GM23338 (cell line): ENCODE measurements at regions not wholly inside any gene's neighbourhood (a gene's known extent, or its start where the extent isn't known, plus 50 kb on each side); places are given as distances from the start of the nearest gene placed in this dataset.
A peak's percentile ranks its signal among the peaks of the same experiment; 100 is the strongest.

Source experiments
- ATAC-seq: fragments of 200-7000 bp; cut with Tn5 transposase; 3 replicates; pipeline ENCODE4 v1.9.1; 2020
- DNase-seq: peaks from one replicate; pipeline ENCODE4 v3.0.0-alpha.2; 2015; ENCODE audit warnings: low spot score
- H2AFZ ChIP-seq: fragments of 200-600 bp; sonication (generic); 2 replicates; pipeline ENCODE4 v1.8.0; 2016; ENCODE audit warnings: antibody characterized with exemption, mild to moderate bottlenecking, moderate library complexity
- H3F3A ChIP-seq: fragments of 200-600 bp; sonication (generic); replicated peaks from 2 replicates; pipeline ENCODE4 v1.8.0; 2017; ENCODE audit warnings: antibody characterized with exemption, mixed run types, low read depth
- H3K27ac ChIP-seq: fragments of 200-600 bp; sonication (generic); 2 replicates; pipeline ENCODE4 v1.6.1; 2016; ENCODE audit warnings: low read depth
- H3K27me3 ChIP-seq: fragments of 200-600 bp; sonication (generic); 2 replicates; pipeline ENCODE4 v1.8.0; 2016; ENCODE audit warnings: mild to moderate bottlenecking, mixed run types, moderate library complexity; ENCODE audit not compliant: insufficient read depth
- H3K36me3 ChIP-seq: fragments of 200-600 bp; sonication (generic); 2 replicates; pipeline ENCODE4 v1.8.0; 2016; ENCODE audit warnings: mild to moderate bottlenecking; ENCODE audit not compliant: insufficient read depth
- H3K4me1 ChIP-seq: fragments of 200-600 bp; sonication (generic); 2 replicates; pipeline ENCODE4 v1.8.0; 2016; ENCODE audit warnings: mild to moderate bottlenecking, moderate library complexity; ENCODE audit not compliant: insufficient read depth
- H3K4me2 ChIP-seq: fragments of 200-600 bp; sonication (generic); 2 replicates; pipeline ENCODE4 v1.7.1; 2017; ENCODE audit warnings: mixed run types
- H3K4me3 ChIP-seq: fragments of 200-600 bp; sonication (generic); 2 replicates; pipeline ENCODE4 v1.6.1; 2016; ENCODE audit warnings: mixed run types
- H3K79me2 ChIP-seq: fragments of 200-600 bp; sonication (generic); replicated peaks from 2 replicates; pipeline ENCODE4 v1.8.0; 2017; ENCODE audit warnings: mild to moderate bottlenecking; ENCODE audit not compliant: insufficient read depth
- H3K9me2 ChIP-seq: fragments of 200-600 bp; sonication (generic); 2 replicates; pipeline ENCODE4 v1.8.0; 2017; ENCODE audit not compliant: insufficient read depth
- H4K20me1 ChIP-seq: fragments of 200-600 bp; sonication (generic); replicated peaks from 2 replicates; pipeline ENCODE4 v1.8.0; 2017; ENCODE audit warnings: mild to moderate bottlenecking; ENCODE audit not compliant: insufficient read depth
- H3K27ac Mint-ChIP-seq: 2 replicates; pipeline ENCODE4 v1.8.0; 2020; ENCODE audit warnings: inconsistent platforms, mild to moderate bottlenecking, moderate library complexity, mixed read lengths
- H3K27me3 Mint-ChIP-seq: 3 replicates; pipeline ENCODE4 v1.8.0; 2022; ENCODE audit warnings: low read depth, mild to moderate bottlenecking, moderate library complexity, mixed read lengths, inconsistent platforms; ENCODE audit not compliant: insufficient read depth, poor library complexity
- H3K36me3 Mint-ChIP-seq: 3 replicates; pipeline ENCODE4 v1.8.0; 2021; ENCODE audit warnings: low read depth, mild to moderate bottlenecking, inconsistent platforms, moderate library complexity, mixed read lengths
- H3K4me1 Mint-ChIP-seq: 3 replicates; pipeline ENCODE4 v1.8.0; 2020; ENCODE audit warnings: mild to moderate bottlenecking, inconsistent platforms, mixed read lengths
- H3K4me3 Mint-ChIP-seq: 3 replicates; pipeline ENCODE4 v1.8.0; 2021; ENCODE audit warnings: moderate library complexity, mild to moderate bottlenecking, inconsistent platforms, mixed read lengths
- H3K9me3 Mint-ChIP-seq: 3 replicates; pipeline ENCODE4 v1.8.0; 2020; ENCODE audit warnings: moderate library complexity, mild to moderate bottlenecking, inconsistent platforms, mixed read lengths
- CREB1 ChIP-seq: fragments of 250-450 bp; sonication (Bioruptor Pico); IDR thresholded peaks from 2 replicates; pipeline ENCODE4 v1.5.0; 2020; ENCODE audit warnings: low read depth, mild to moderate bottlenecking, moderate library complexity
- EZH2 ChIP-seq: fragments of 200-600 bp; sonication (generic); IDR thresholded peaks from one replicate; pipeline ENCODE4 v1.8.0; 2017; ENCODE audit warnings: antibody characterized with exemption, mild to moderate bottlenecking, low read depth; ENCODE audit not compliant: unreplicated experiment
- NANOG ChIP-seq: IDR thresholded peaks from 2 replicates; pipeline ENCODE4 v1.6.1; 2016; ENCODE audit warnings: antibody characterized with exemption, borderline replicate concordance
- TF ChIP-seq, protein P1 (sequence below): fragments of 250-450 bp; sonication (Bioruptor Pico); IDR thresholded peaks from 2 replicates; pipeline ENCODE4 v1.5.0; 2020; ENCODE audit warnings: mild to moderate bottlenecking, moderate library complexity
- TF ChIP-seq, protein P2 (sequence below): IDR thresholded peaks from 2 replicates; pipeline ENCODE4 v1.6.1; 2016; ENCODE audit warnings: antibody characterized with exemption
- TF ChIP-seq, protein P3 (sequence below), 2 experiments: fragments of 200-600 bp in 1 of 2; sonication (generic) in 1 of 2; conservative IDR thresholded peaks; 2 replicates each; pipeline versions ENCODE4 v1.5.1 to v1.6.1; 2016 to 2017; ENCODE audit warnings: antibody characterized with exemption in 2 of 2, low read depth in 2 of 2, mild to moderate bottlenecking in 2 of 2, moderate library complexity in 1 of 2

DNA sequence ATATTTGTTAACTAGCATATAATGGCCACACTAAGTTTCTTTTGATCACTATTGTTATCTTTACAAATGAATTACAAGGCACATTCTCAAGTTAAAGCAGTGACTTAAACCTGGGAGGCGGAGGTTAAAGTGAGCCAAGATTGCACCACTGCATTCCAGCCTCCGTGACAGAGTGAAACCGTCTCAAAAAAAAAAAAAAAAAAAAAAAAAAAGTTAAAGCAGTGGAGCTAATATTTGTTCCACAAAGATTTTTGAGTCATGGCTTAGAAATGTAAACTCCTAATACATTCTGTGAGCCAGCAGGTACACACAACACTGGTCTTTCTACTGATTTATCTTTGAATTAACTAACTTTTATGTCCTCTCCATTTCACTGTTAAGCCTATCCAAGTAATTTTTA is 221.7 kb upstream of the HTR1E start (continued):
- TF ChIP-seq, protein P1, sequence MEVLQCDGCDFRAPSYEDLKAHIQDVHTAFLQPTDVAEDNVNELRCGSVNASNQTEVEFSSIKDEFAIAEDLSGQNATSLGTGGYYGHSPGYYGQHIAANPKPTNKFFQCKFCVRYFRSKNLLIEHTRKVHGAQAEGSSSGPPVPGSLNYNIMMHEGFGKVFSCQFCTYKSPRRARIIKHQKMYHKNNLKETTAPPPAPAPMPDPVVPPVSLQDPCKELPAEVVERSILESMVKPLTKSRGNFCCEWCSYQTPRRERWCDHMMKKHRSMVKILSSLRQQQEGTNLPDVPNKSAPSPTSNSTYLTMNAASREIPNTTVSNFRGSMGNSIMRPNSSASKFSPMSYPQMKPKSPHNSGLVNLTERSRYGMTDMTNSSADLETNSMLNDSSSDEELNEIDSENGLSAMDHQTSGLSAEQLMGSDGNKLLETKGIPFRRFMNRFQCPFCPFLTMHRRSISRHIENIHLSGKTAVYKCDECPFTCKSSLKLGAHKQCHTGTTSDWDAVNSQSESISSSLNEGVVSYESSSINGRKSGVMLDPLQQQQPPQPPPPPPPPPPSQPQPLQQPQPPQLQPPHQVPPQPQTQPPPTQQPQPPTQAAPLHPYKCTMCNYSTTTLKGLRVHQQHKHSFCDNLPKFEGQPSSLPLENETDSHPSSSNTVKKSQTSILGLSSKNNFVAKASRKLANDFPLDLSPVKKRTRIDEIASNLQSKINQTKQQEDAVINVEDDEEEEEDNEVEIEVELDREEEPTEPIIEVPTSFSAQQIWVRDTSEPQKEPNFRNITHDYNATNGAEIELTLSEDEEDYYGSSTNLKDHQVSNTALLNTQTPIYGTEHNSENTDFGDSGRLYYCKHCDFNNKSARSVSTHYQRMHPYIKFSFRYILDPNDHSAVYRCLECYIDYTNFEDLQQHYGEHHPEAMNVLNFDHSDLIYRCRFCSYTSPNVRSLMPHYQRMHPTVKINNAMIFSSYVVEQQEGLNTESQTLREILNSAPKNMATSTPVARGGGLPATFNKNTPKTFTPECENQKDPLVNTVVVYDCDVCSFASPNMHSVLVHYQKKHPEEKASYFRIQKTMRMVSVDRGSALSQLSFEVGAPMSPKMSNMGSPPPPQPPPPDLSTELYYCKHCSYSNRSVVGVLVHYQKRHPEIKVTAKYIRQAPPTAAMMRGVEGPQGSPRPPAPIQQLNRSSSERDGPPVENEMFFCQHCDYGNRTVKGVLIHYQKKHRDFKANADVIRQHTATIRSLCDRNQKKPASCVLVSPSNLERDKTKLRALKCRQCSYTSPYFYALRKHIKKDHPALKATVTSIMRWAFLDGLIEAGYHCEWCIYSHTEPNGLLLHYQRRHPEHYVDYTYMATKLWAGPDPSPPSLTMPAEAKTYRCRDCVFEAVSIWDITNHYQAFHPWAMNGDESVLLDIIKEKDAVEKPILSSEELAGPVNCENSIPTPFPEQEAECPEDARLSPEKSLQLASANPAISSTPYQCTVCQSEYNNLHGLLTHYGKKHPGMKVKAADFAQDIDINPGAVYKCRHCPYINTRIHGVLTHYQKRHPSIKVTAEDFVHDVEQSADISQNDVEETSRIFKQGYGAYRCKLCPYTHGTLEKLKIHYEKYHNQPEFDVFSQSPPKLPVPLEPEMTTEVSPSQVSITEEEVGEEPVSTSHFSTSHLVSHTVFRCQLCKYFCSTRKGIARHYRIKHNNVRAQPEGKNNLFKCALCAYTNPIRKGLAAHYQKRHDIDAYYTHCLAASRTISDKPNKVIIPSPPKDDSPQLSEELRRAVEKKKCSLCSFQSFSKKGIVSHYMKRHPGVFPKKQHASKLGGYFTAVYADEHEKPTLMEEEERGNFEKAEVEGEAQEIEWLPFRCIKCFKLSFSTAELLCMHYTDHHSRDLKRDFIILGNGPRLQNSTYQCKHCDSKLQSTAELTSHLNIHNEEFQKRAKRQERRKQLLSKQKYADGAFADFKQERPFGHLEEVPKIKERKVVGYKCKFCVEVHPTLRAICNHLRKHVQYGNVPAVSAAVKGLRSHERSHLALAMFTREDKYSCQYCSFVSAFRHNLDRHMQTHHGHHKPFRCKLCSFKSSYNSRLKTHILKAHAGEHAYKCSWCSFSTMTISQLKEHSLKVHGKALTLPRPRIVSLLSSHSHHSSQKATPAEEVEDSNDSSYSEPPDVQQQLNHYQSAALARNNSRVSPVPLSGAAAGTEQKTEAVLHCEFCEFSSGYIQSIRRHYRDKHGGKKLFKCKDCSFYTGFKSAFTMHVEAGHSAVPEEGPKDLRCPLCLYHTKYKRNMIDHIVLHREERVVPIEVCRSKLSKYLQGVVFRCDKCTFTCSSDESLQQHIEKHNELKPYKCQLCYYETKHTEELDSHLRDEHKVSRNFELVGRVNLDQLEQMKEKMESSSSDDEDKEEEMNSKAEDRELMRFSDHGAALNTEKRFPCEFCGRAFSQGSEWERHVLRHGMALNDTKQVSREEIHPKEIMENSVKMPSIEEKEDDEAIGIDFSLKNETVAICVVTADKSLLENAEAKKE (CRISPR knock-in tag), result no peak

DNA sequence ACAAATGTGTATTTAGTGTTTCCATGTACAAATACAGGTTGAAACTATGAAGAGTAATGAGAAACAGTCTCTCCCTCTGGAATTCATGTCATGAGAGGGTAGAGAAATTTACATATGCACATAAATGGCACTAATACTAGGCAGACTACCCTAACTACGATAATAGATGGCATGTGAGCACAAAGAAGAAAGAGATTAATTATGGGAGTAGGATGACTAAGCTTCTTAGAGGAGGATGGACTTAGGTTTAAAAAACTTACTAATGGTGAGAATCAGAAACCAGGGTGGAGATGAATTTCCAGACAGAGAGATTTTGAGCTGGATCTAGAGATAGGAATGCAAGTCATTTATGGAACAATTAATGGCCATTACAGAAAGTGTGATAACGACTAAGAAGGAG is 225.3 kb upstream of the HTR1E start:
- no peak overlapping the region; the same call in 1 of the 2 replicates for H3K4me2 ChIP-seq
- H3K9me2 ChIP-seq, result 0 out of 2 replicates have a peak, but pooled peaks cover 3% of the 10 kb centered on the region
- no peaks in the 10 kb centered on the region for H3F3A ChIP-seq
- no peaks in the 10 kb centered on the region for H4K20me1 ChIP-seq
- ATAC-seq (no peak), DNase-seq (no peak)
- Mint-ChIP-seq H3K9me3 (no peaks in the 10 kb centered on the region), H3K27ac (peak overlapping the region; percentile 30), H3K4me1 (peaks cover 9% of the 10 kb centered on the region), H3K4me3 (no peak overlapping the region), H3K27me3 (no peaks in the 10 kb centered on the region), H3K36me3 (no peaks in the 10 kb centered on the region)
- H3K4me1 ChIP-seq, result peaks cover 5% of the 10 kb centered on the region; the same call in 1 of the 2 replicates
- no peak overlapping the region for H2AFZ ChIP-seq
- no peaks in the 10 kb centered on the region for H3K36me3 ChIP-seq
- no peak overlapping the region for H3K4me3 ChIP-seq
- H3K79me2 ChIP-seq, result no peaks in the 10 kb centered on the region
- no peaks in the 10 kb centered on the region for H3K27me3 ChIP-seq
- no peak overlapping the region for H3K27ac ChIP-seq
- TF ChIP-seq EZH2 (no peak), CREB1 (no peak), NANOG (no peak)
- TF ChIP-seq, protein P2, sequence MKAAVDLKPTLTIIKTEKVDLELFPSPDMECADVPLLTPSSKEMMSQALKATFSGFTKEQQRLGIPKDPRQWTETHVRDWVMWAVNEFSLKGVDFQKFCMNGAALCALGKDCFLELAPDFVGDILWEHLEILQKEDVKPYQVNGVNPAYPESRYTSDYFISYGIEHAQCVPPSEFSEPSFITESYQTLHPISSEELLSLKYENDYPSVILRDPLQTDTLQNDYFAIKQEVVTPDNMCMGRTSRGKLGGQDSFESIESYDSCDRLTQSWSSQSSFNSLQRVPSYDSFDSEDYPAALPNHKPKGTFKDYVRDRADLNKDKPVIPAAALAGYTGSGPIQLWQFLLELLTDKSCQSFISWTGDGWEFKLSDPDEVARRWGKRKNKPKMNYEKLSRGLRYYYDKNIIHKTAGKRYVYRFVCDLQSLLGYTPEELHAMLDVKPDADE, result no peak
- TF ChIP-seq, protein P3, sequence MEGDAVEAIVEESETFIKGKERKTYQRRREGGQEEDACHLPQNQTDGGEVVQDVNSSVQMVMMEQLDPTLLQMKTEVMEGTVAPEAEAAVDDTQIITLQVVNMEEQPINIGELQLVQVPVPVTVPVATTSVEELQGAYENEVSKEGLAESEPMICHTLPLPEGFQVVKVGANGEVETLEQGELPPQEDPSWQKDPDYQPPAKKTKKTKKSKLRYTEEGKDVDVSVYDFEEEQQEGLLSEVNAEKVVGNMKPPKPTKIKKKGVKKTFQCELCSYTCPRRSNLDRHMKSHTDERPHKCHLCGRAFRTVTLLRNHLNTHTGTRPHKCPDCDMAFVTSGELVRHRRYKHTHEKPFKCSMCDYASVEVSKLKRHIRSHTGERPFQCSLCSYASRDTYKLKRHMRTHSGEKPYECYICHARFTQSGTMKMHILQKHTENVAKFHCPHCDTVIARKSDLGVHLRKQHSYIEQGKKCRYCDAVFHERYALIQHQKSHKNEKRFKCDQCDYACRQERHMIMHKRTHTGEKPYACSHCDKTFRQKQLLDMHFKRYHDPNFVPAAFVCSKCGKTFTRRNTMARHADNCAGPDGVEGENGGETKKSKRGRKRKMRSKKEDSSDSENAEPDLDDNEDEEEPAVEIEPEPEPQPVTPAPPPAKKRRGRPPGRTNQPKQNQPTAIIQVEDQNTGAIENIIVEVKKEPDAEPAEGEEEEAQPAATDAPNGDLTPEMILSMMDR (conservative IDR thresholded peaks at IDR 0.05; ENCODE audit: low read depth in 2 of 2), result no peak
- TF ChIP-seq, protein P1 (CRISPR knock-in tag), result no peak
